ENCODE measurements at regions not wholly inside any gene's neighbourhood (a gene's known extent, or its start where the extent isn't known, plus 50 kb on each side); places are given as distances from the start of the nearest gene placed in this dataset.
"Not testable (repeated sequence)": the region's sequence is repeated elsewhere in the genome, so short reads cannot be mapped to it uniquely, and the experiment has no call there.

DNA sequence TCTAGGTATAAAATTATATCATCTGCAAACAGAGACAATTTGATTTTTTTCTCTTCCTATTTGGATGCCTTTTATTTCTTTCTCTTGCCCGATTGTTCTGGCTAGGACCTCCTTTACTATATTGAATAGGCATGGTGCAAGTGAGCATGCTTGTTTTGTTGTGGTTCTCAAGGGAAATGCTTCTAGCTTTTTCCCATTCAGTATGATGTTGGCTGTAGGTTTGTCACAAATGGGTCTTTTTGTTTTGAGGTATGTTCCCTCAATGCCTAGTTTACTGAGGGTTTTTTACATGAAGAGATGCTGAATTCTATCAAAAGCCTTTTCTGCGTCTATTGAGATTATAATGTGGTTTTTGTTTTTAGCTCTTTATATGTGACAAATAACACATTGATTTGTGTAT lies 198.2 kb upstream of the GHR start:
- no peak overlapping the region for H3K27ac Mint-ChIP-seq
- DNase-seq (no peak), ATAC-seq (replicated peaks in 1 of 2) (no peak)
- no peaks in the 10 kb centered on the region for H3K9me3 Mint-ChIP-seq
- H3K36me3 Mint-ChIP-seq (ENCODE audit: insufficient read depth in 2 of 2), result no peaks in the 10 kb centered on the region
- no peaks in the 10 kb centered on the region for H3K27me3 Mint-ChIP-seq (ENCODE audit: low read depth)
- H3K4me3 Mint-ChIP-seq, result no peak overlapping the region
- H3K4me1 Mint-ChIP-seq (ENCODE audit: low read depth), result no peaks in the 10 kb centered on the region

DNA sequence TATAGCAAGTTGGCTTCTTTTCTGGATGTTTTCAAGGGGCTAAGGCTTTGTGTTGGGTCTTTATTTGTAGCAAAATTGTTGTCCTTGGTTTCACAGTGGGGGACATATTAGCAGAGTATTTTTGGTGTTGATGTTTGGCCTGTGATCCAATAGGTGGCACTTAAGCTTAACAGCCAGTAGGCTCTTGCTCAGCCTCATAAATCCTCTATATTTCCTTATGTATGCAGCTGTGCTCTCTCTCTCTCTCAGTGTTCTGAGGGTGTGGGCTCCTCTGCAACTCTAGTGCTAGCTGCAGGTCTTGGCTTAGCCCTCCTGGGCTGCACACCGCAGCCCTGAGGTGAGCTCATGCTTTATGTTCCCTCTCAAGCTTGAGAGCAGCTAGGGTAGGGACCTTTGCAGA lies 195.0 kb upstream of the GHR start:
- Mint-ChIP-seq H3K27me3 (ENCODE audit: low read depth) (no peaks in the 10 kb centered on the region), H3K27ac (no peak overlapping the region), H3K4me1 (ENCODE audit: low read depth) (no peaks in the 10 kb centered on the region), H3K4me3 (no peak overlapping the region), H3K36me3 (ENCODE audit: insufficient read depth in 2 of 2) (no peaks in the 10 kb centered on the region), H3K9me3 (no peaks in the 10 kb centered on the region)
- DNase-seq (no peak), ATAC-seq (replicated peaks in 1 of 2) (no peak)

DNA sequence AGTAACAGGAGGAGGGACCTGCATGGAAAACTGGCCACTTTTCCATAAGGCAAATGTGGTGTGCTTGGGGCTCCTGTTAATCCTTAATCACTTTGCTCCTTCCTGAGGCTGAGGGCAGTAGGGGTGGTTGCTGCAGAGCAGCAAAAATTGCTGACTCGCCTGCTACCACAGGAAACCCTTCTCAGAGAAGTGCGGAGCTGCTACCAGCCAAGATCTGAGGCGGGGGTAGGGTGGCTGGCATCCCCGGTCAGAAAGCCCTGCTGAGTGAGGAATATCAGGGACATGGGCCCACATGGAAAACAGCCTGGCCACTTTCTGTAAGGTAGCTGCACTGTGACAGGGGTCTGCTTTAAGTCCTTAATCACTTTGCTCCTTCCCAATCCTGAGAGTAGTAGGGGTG lies 192.4 kb upstream of the GHR start:
- Mint-ChIP-seq H3K27ac (no peak overlapping the region), H3K4me3 (no peak overlapping the region), H3K36me3 (ENCODE audit: insufficient read depth in 2 of 2) (no peaks in the 10 kb centered on the region), H3K9me3 (no peaks in the 10 kb centered on the region), H3K4me1 (ENCODE audit: low read depth) (no peaks in the 10 kb centered on the region), H3K27me3 (ENCODE audit: low read depth) (no peaks in the 10 kb centered on the region)
- DNase-seq (no peak), ATAC-seq (replicated peaks in 1 of 2) (no peak)

DNA sequence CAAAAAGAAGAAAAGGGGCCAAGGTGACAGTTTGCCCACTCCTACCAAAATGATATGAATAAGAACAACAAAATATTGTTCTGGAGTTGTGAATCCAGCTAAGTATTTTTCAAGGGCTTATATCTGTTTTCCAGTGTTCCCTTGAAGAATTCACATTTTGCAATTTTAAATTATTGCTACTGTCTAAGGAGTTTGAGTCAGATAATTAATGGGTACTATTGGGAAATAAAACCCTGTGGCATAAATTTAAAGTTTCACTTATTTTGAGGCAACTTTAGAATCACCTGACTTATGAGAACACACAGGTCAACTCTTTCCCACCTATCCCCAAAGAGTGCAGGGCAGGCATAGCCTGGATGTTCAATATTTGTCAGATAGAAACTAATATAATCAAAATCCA lies 188.0 kb upstream of the GHR start:
- DNase-seq (no peak), ATAC-seq (replicated peaks in 1 of 2) (no peak)
- Mint-ChIP-seq H3K36me3 (ENCODE audit: insufficient read depth in 2 of 2) (no peaks in the 10 kb centered on the region), H3K4me3 (no peak overlapping the region), H3K9me3 (no peaks in the 10 kb centered on the region), H3K27ac (no peak overlapping the region), H3K4me1 (ENCODE audit: low read depth) (no peaks in the 10 kb centered on the region), H3K27me3 (ENCODE audit: low read depth) (no peaks in the 10 kb centered on the region)

DNA sequence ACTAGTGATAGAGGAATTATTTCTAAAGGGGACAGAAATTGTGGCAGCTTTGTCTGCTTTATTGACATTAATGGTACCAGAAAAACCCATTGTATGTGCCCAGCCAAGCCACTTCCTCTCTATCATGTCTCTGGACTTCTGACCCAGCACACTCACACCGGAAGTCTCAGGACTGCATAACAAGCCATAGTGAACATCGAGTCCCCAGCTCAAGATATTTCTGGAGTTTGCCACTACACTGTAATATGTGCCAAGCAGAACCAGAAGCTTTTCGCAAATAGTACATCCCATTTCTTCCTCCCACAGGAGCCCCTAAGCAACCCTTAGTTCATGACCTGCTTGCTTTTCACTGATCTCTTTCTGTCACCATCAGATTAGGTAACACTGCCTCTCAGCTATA lies 187.4 kb upstream of the GHR start:
- ATAC-seq (replicated peaks in 1 of 2) (no peak), DNase-seq (no peak)
- no peaks in the 10 kb centered on the region for H3K36me3 Mint-ChIP-seq (ENCODE audit: insufficient read depth in 2 of 2)
- H3K4me3 Mint-ChIP-seq, result no peak overlapping the region
- no peaks in the 10 kb centered on the region for H3K27me3 Mint-ChIP-seq (ENCODE audit: low read depth)
- no peak overlapping the region for H3K27ac Mint-ChIP-seq
- H3K4me1 Mint-ChIP-seq (ENCODE audit: low read depth), result no peaks in the 10 kb centered on the region
- no peaks in the 10 kb centered on the region for H3K9me3 Mint-ChIP-seq

DNA sequence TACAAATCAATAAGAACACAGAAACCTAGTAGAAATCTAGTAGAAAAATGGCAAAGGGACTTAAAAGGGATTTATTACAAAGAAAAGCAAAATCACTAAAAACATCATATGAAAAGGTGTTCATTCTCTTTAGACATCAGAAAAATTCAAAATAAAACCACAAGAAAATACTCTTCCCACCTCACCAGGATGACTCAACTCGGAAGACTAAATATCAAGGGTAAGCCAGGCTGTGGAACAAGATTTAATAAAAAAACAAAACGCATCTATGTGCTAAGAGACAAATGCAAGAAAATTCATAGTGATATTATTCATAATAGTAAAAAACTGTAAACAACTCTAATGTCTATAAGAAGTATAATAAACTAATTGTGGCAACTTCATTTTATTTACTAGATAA lies 181.6 kb upstream of the GHR start:
- Mint-ChIP-seq H3K9me3 (no peaks in the 10 kb centered on the region), H3K36me3 (ENCODE audit: insufficient read depth in 2 of 2) (no peaks in the 10 kb centered on the region), H3K27ac (no peak overlapping the region)

DNA sequence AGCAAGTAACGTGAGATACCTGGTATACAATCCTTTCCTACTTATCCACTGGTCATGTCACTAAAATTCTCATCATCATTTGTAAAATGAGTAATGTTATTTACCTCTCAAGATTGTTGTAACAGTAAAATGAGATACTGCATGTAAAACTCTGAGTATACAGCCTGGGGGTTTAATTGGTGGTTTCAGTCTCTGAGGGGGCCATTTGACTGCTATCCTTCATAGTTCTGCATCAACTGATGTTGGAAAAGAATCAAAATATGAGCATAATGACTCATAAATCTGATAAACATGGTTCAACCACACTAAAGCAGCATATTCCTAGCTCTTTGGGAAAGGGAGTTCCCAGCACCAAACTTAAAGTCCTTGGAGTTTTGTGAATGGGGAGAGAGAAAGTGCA lies 181.0 kb upstream of the GHR start:
- no peaks in the 10 kb centered on the region for H3K36me3 Mint-ChIP-seq (ENCODE audit: insufficient read depth in 2 of 2)
- no peak for ATAC-seq (replicated peaks in 1 of 2)
- H3K4me3 Mint-ChIP-seq, result no peak overlapping the region
- no peaks in the 10 kb centered on the region for H3K27me3 Mint-ChIP-seq (ENCODE audit: low read depth)
- peaks cover 0 to 1% of the 10 kb centered on the region in 2 donors for H3K9me3 Mint-ChIP-seq
- H3K27ac Mint-ChIP-seq, result no peak overlapping the region
- no peak for DNase-seq
- H3K4me1 Mint-ChIP-seq (ENCODE audit: low read depth), result no peaks in the 10 kb centered on the region

More for the DNA sequence above, 181.6 kb upstream of the GHR start:
- DNase-seq (no peak), ATAC-seq (replicated peaks in 1 of 2) (no peak)
- Mint-ChIP-seq H3K27me3 (ENCODE audit: low read depth) (no peaks in the 10 kb centered on the region), H3K4me1 (ENCODE audit: low read depth) (no peaks in the 10 kb centered on the region), H3K4me3 (no peak overlapping the region)

DNA sequence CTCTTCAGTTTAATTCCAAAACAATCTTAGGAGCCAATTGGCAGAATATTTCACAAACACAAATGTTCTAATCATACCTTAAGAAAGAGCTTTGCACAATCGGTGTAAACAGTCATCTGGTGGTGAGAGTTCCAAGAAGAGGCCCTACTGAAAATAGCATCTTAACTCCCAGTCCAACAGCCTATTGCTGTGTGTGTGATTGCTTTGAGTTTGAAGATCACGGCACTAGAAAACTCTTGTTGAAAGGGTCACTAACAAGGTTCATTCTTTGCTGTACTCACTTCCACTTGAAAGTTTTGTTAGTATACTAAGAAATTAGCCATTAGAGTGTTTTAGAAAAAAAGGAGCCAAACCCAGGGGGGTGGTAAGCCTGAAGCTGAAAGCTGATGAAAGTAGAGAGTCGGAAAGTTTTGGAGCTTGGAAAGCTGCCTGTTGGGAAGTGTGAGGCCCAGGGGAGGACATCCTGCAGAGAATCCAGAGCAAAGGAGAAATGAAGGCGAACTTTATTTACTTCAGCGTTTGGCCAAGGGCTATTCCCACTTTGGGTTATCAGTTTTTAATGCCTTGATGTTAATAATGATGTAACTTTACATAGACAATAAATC lies 180.3 kb upstream of the GHR start:
- Mint-ChIP-seq H3K27me3 (ENCODE audit: low read depth) (no peaks in the 10 kb centered on the region), H3K4me3 (no peak overlapping the region), H3K4me1 (ENCODE audit: low read depth) (no peaks in the 10 kb centered on the region), H3K9me3 (peaks cover 0 to 5% of the 10 kb centered on the region in 2 donors), H3K36me3 (ENCODE audit: insufficient read depth in 2 of 2) (no peaks in the 10 kb centered on the region), H3K27ac (no peak overlapping the region)
- DNase-seq, result no peak
- no peak for ATAC-seq (replicated peaks in 1 of 2)

DNA sequence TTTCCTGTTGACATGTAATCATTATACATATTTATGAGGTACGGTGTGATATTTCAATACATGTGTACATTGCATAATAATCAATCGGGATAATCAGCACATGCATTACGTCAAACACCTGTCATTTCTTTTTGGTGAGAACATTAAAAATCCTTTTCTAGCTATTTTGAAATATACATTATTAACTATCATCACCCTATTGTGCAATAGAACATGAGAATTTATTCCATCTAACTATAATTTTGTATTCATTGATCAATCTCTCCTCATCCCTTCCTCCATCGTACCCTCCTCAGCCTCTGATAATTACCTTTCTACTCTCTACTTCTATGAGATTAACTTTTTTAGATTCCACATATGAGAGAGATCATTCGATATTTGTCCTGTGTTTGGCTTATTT lies 170.9 kb upstream of the GHR start:
- Mint-ChIP-seq H3K4me3 (no peak overlapping the region), H3K27ac (no peak overlapping the region), H3K27me3 (ENCODE audit: low read depth) (no peaks in the 10 kb centered on the region), H3K4me1 (ENCODE audit: low read depth) (no peaks in the 10 kb centered on the region), H3K9me3 (peaks cover 0 to 5% of the 10 kb centered on the region in 2 donors), H3K36me3 (ENCODE audit: insufficient read depth in 2 of 2) (no peaks in the 10 kb centered on the region)
- ATAC-seq (replicated peaks in 1 of 2), result no peak
- no peak for DNase-seq

DNA sequence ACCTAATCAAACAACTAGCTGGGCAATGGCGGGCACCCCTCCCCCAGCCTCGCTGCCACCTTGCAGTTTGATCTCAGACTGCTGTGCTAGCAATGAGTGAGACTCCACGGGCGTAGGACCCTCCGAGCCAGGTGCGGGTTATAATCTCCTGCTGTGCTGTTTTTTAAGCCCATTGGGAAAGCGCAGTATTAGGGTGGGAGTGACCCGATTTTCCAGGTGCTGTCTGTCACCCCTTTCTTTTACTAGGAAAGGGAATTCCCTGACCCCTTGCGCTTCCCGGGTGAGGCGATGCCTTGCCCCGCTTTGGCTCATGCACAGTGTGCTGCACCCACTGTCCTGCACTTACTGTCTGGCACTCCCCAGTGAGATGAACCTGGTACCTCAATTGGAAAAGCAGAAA lies 163.3 kb upstream of the GHR start:
- not testable (repeated sequence) for DNase-seq; ATAC-seq (replicated peaks in 1 of 2); H3K9me3 Mint-ChIP-seq; H3K4me3 Mint-ChIP-seq; H3K27ac Mint-ChIP-seq; H3K4me1 Mint-ChIP-seq (ENCODE audit: low read depth); H3K27me3 Mint-ChIP-seq (ENCODE audit: low read depth); H3K36me3 Mint-ChIP-seq (ENCODE audit: insufficient read depth in 2 of 2)

DNA sequence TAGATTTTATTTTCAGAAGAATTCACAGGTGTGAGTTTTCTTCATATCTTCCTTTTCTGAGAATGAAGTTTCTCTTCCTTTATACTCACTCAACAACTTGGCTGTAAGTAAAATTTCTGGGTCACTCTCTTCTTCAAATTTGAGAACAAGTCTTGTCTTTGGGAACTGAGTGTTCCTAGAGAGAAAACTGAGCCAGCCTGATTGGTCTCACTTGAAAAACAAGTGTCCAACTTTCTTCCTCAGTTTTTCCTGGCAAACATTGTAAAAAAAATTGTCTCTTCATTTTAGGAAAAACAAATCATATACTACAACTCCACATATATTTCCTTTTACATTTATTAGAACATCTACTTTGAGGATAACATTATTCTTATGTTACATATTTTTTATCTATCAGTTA lies 156.1 kb upstream of the GHR start:
- Mint-ChIP-seq H3K36me3 (ENCODE audit: insufficient read depth in 2 of 2) (no peaks in the 10 kb centered on the region), H3K4me3 (no peak overlapping the region), H3K27me3 (ENCODE audit: low read depth) (no peaks in the 10 kb centered on the region), H3K27ac (no peak overlapping the region), H3K4me1 (ENCODE audit: low read depth) (no peaks in the 10 kb centered on the region), H3K9me3 (no peaks in the 10 kb centered on the region)
- DNase-seq (no peak), ATAC-seq (replicated peaks in 1 of 2) (no peak)

DNA sequence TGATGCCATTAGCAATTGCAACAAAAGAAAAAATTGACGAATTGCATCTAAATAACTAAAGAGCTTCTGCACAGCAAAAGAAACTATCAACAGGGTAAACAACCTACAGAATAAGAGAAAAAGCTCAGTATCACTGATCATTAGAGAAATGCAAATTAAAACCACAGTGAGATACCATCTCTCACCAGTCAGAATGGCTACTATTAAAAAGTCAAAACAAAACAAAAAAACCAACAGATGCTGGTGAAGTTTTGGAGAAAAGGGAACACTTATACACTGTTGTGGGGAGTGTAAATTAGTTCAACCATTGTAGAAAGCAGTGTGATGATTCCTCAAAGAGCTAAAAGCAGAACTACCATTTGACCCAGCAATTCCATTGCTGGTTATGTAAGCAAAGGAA lies 155.1 kb upstream of the GHR start:
- H3K4me3 Mint-ChIP-seq; H3K4me1 Mint-ChIP-seq (ENCODE audit: low read depth); DNase-seq; H3K27ac Mint-ChIP-seq; H3K36me3 Mint-ChIP-seq (ENCODE audit: insufficient read depth in 2 of 2); ATAC-seq (replicated peaks in 1 of 2); H3K27me3 Mint-ChIP-seq (ENCODE audit: low read depth); H3K9me3 Mint-ChIP-seq: not testable (repeated sequence)

DNA sequence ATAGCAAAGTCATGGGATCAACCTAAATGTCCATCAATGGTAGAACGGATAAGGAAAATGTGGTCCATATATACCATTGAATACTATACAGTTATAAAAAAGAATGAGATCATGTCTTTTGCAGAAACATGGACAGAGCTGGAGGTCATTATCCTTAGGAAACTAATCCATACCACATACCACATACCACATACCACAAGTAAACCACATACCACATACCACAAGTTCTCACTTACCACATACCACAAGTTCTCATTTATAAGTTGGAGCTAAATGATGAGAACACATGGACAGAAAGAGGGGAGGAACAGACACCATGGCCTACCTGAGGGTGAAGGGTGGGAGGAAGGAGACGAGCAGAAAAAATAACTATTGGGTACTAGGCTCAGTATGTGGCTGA lies 154.6 kb upstream of the GHR start:
- H3K4me3 Mint-ChIP-seq, result no peak overlapping the region
- H3K27ac Mint-ChIP-seq, result no peak overlapping the region
- H3K4me1 Mint-ChIP-seq (ENCODE audit: low read depth), result no peaks in the 10 kb centered on the region
- H3K36me3 Mint-ChIP-seq (ENCODE audit: insufficient read depth in 2 of 2), result no peaks in the 10 kb centered on the region
- no peaks in the 10 kb centered on the region for H3K9me3 Mint-ChIP-seq
- ATAC-seq (replicated peaks in 1 of 2) (no peak), DNase-seq (no peak)
- no peaks in the 10 kb centered on the region for H3K27me3 Mint-ChIP-seq (ENCODE audit: low read depth)

DNA sequence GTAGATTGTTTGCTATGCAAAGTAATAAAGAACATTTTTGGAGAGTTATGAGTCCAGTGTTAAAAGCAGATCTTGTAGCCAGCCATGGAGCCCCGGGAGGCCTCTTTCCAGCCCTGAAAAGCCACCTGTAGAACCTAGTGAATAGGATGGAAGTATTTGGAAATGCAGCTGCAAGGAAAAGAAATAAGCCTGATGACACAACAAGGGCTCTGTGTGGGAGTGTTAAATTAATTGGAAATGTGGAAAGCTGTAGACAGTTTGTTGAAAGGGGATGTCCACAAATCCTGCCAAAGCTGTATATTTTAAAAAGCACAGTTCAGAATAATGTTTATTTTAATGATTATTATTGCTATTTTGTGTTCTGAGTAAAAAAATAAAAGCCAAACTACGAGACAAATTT lies 152.5 kb upstream of the GHR start:
- H3K4me3 Mint-ChIP-seq, result no peak overlapping the region
- no peaks in the 10 kb centered on the region for H3K9me3 Mint-ChIP-seq
- no peaks in the 10 kb centered on the region for H3K4me1 Mint-ChIP-seq (ENCODE audit: low read depth)
- H3K36me3 Mint-ChIP-seq (ENCODE audit: insufficient read depth in 2 of 2), result no peaks in the 10 kb centered on the region
- H3K27ac Mint-ChIP-seq, result no peak overlapping the region
- ATAC-seq (replicated peaks in 1 of 2) (no peak), DNase-seq (no peak)
- no peaks in the 10 kb centered on the region for H3K27me3 Mint-ChIP-seq (ENCODE audit: low read depth)
